ENCODE measurements at regions not wholly inside any gene's neighbourhood (a gene's known extent, or its start where the extent isn't known, plus 50 kb on each side); places are given as distances from the start of the nearest gene placed in this dataset.
"Not testable (repeated sequence)": the region's sequence is repeated elsewhere in the genome, so short reads cannot be mapped to it uniquely, and the experiment has no call there.

DNA sequence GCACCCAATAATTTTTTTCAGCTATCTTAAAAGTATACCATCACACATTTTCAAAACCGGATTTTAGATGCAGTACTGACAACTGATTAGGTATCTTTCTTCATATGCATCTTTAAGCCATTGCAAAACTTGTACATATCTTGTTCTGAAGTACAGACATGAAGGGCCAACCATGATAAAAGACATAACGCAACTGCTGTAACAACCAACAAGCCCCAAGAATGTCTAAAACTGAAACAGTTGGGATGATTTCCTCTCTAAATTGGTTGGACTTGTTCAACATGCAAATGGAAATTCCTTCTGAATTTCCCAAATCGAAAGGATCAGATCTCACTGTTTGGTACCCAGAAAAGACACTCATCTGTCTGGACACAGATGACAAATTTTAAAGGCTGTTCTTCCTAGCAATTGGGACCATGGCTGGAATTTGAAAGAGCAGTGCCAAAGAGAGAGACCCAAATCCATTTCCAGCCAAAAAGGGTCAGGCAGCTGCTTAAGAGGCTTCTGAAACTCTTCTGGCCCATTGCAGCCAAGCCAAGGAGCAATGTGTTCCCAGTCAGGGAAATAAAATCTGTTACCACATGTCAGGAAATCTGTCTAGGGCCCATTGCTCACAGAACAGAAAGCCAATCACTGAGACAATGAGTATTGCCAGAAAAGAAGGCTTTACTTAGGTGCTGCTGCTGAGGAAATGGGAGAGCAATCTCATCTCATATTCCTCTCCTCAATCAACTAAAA, 1122.4 kb upstream of the USP15 start:
- DNase-seq = no peak

DNA sequence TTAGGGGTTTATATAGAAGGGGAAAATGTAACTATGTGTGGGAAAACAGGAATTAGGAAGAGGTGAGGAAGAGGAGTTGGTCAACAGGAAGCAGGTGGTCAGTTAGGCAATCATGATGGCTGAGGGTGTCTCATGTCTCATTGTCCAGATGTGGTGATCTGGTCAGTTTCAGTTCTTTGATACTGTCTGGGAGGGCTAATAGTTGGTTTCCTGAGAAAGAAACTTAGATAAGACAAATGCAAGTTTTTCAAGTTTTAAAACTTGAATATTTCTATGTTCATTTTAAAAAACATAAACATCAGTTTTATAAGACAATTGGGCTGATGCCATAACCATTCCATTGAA, 1121.8 kb upstream of the USP15 start:
- no peak for DNase-seq

DNA sequence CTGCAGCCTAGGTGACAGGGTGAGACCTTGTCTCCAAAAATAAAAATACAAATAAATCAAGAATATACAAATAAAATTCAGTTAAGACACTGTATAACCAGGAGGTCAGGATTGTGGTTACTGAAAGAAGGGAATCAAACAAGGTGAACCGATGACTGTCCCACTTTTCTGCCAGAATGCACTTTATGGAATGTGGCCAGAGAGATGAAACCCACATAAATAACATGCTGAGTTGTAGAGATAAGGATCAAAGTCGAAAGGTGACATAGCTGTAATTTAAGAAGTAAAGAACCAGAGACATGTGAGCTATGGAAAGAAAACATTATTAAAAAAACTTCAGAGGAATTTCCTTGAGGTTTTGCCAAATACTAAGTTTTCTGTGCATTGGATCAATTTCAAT, 1098.2 kb upstream of the USP15 start:
- no peak for DNase-seq

DNA sequence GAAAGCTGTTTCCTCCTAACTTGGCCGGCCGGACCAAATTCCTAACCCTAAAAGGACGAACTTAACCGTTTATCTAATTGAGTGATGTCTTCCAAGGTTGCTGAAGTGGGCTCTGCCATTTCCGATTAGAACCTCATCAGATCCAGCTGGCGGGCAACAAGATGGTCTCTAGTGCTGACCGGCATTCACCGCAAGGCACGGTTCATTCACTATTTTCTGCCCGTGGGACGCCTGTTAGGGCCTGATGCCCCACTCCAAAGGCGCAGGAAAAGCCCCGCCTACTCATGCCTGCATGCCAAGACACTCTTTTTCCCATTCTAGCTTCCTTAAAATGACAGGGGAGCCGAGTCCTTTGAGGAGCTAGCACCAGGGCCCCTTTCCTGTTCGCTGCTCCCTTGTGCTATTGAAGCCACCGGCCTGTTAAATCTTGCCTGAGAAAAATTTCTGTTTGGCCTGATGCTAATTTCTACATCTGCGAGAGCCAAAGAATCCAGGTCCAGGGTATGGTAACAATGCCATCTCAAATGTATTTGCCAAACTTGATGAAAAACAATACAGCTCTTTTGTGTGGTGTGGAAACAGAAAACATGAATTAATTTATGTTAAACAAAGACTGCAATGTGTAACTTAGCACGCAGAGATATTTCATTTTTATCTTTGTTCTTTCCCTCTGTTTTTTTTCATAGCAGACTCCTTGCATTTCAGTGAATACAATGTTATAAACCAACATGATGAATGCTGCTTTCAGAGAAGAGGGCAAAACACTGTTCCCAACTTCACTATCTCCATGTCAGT, 1071.2 kb upstream of the USP15 start:
- DNase-seq = no peak

DNA sequence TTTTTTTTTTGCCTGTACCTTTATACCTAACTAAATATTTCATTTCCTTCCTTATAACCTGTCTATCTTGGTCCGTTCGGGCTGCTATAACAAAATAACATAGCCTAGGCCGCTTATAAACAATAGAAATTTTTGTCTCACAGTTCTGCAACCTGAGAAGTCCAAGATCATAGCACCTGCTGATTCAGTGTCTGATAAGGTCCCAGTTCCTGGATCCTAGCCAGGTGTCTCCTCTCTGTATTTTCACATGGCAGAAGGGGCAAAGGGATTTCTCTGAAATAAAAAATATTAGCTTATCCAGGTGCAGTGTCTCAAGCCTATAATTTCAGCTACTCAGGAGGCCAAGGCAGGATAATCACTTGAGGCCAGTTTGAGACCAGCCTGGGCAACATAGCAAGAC, 1046.6 kb upstream of the USP15 start:
- peak; percentile 33 for DNase-seq

DNA sequence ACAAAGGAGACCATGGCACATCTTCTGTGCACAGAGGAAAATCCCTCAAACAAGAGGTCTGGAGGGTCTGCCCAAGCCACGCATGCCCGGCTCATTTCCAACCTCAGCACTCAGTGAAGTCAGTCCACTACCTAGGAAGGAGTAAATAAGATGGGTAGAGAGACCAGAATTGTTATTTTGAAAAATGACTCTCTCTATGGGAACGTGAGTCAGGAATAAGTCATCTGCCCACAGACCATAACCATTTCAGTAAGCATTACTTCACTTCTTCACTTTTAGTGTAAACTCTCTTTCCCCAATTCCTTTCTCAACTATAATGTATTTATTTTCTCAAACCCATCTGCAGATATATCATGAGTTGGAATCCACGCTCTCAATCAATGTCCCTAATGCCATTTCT, 1039.9 kb upstream of the USP15 start:
- no peak for DNase-seq

DNA sequence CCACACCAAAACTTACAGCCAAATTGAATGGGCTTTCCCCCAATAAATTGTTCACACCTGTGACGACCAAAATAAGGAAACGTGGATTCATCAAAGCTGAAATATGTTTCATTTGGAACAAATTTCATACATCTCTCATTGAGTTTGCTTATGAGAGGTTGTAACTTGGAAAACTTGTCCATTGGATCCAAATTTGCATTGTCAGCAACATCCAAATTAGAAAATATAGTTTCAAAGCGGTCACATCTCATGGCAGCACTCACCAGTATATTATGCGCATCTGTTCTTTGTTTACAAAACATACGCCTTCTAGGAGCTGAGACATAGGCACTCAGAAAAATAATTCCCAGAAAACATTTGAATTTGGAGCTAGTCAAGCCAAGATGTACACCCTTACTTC, 1028.2 kb upstream of the USP15 start:
- no peak for DNase-seq

DNA sequence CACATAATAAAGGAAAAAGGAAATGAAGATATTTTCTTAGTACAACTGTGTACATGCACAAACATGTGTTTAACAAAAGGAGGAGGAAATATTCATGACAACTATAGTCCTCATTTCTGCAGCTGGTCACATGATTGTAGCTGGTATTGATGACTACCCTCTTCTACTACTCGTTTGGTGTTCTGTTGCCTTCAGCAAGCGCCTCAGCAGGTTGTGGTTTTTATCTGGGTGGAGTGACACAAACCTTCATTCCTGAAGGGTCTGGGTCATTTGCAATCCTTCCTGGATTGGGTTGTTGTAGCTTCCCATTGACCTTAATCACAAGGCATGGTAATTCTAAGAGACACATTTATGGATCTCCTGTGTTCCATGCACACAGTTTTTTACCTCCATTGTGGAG, 1009.9 kb upstream of the USP15 start:
- no peak for DNase-seq

DNA sequence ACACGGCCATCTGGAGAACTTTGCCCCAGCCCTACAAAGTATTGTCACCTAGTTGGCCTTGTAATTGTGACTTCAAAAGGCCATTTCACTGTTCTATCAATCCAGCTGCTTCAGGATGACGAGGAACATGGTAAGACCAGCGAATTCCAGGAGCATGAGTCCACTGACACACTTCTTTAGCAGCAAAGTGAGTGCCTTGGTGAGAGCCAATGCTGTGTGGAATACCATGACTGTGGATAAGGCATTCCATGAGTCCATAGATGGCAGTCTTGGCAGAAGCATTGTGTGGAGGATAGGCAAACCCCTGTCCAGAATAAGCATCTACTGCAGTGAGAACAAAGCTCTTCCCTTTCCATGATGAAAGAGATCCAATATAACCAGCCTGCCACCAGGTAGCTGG, 1009.1 kb upstream of the USP15 start:
- no peak for DNase-seq

DNA sequence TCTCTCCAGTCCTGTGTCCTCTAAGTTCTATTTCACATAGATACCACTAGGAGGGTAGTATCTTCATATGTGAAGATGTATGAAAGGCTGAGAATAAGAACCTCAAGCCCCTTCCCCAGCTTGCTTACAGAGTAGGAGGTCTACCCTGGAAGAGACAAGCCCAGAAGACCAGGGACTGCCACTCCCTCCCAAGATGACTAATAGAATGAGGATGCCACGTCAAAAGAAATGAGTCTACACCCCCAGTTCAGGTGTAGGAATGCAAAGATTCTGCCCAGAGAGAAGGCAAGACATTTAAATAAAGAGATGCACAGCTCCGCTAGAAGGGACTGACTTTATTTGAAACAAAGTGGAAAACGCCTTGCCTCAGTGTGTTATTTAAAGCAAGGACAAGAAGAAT, 1006.0 kb upstream of the USP15 start:
- DNase-seq = no peak

DNA sequence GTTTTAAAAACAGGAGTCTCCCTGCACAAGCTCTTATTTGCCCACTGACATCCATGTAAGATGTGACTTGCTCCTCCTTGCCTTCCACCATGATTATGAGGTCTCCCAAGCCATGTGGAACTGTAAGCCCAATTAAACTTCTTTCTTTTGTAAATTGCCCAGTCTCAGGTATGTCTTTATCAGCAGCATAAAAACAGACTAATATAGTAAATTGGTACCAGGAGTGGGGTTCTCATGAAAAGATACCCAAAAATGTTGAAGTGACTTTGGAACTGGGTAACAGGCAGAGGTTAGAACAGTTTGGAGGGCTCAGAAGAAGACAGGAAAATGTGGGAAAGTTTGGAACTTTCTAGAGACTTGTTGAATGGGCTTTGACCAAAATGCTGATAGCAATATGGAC, 995.9 kb upstream of the USP15 start:
- DNase-seq = not testable (repeated sequence)

DNA sequence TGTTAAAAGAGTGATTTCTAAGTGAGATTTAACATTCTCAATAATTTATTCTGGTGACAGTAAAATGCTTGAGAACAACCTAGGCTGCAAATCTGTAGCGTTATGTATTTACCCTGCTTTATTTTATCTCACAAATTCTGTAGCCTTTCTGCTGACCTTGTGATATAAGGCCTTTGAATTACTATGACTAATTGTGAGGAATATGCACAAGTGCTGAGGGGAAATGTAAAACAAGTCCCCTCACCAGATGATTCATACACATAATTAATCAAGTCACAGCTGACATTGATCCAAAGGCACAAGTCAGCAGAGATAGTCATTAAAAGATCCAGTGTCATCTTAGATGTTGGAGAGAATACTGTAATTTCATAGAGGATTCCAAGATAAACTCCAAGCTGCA, 992.7 kb upstream of the USP15 start:
- no peak for DNase-seq

DNA sequence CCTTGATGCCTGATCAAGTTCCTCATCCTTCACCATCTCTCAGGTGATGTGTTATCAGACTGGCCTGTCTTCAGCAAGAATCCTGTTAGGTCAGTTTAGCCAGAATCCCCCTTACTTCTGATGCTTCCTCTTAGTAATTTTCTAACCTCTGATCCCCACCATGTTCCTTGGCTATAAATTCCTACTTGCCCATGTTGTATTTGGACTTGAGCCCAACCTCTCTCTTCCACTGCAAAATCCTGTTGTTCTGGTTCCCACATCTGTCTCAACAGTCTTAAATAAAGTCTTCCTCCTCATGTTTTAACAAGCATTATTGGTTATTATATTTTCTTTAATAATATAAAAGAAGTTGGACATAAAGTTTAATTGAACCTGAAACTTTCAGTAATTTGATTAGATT, 987.8 kb upstream of the USP15 start:
- no peak for DNase-seq

DNA sequence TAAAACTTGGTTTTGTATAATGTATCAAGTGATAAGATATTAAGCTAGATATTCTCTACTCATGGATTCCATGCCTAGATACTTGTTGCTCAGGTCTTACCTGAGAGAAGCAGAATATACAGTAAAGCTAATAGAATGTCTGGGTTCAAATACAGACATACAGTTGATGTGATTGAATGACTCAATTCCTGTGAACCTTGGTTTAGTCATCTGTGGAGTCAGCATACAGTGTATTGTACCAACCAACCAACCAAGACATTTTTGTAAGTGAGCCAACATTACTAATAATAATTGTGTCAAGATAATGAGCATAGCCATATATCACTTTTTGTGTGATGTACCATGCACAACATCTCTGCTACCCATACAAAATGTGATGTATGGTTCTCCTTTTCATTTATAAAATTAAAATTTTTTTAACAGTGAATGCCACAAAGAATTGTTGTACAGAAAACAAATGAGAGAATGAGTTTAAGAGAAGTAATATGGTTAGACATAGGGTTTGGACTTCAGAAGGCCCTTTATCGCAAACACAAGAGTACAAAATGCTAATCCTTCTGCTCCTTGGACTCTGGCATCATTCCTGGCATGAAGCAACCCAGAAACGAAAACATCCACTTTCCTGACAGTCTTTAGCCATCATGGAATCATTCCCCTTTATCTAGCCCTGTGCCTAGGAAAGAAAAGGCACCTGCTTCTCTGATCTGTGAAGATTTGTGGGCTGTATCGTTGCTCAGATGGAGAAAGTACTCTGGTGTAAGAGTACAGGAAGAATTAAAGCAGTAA, 977.2 kb upstream of the USP15 start:
- no peak for DNase-seq

DNA sequence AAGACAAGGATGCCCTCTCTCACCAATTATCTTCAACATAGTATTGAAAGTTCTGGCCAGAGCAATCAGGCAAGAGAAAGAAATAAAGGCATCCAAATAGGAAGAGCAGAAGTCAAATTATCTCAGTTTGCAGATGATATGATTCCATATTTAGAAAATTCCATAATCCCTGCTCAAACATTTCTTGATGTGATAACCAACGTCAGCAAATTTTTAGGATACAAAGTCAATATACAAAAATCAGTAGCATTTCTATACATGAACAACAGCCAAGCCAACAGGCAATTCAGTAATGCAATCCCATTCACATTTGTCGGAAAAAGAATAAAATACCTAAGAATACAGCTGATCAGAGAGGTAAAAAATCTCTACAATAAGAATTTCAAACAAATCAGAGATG, 969.7 kb upstream of the USP15 start:
- no peak for DNase-seq

DNA sequence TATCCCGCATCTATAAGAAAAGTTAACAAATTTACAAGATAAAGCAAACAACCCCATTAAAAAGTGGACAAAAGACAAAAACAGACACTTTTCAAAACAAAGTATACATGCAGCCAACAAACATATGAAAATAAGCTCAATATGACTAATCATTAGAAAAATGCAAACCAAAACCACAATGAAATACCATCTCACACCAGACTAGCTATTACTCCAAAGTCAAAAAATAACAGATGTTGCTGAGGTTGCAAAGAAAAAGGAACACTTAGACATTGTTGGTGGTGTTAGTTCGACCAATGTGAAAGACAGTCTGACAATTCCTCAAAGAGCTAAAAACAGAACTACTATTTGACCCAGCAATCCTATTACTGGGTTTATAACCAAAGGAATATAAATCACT, 968.6 kb upstream of the USP15 start:
- DNase-seq = no peak

DNA sequence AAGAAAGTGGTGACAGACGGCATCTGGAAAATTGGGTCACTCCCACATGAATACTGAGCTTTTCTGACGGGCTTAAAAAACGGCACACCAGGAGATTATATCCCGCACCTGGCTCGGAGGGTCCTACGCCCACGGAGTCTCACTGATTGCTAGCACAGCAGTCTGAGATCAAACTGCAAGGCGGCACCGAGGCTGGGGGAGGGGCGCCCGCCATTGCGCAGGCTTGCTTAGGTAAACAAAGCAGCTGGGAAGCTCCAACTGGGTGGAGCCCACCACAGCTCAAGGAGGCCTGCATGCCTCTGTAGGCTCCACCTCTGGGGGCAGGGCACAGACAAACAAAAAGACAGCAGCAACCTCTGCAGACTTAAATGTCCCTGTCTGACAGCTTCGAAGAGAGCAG, 966.2 kb upstream of the USP15 start:
- not testable (repeated sequence) for DNase-seq

DNA sequence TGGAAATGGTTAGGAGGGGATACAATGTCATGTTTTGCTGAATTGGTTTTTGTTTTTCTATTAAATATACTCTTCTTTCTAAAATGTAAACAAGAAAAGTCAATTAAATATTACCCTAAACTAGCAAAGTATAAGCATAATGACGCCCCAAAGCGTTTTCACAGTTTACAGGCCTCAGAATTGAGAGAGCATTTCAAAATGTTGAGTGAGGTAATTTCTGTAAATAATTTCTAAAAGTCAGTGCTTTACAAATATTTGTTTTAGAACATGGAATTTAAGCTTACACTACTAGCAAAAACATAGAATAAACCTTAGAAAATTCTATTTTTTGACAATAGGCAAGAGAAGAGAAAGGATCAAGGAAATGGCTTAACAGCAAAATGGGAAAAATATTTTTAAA, 958.4 kb upstream of the USP15 start:
- DNase-seq = no peak

DNA sequence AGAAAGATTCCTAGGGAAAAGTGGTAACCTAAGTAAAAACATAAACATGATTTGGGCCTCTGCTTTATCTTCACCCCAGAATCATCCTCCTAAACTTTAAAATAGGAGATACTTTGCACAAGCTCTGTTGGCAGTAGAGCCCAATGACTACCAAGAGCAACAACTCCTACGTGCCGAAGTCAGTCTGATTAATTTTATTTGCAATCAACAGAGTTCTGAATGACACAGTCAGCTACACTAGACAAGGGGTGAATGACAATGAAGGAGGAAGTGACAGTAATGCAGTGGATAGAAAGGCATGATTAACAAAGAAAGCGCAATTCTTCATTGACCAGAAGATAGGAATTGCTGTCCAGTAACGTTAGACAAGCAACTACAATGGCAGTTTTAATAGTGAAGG, 957.9 kb upstream of the USP15 start:
- no peak for DNase-seq

DNA sequence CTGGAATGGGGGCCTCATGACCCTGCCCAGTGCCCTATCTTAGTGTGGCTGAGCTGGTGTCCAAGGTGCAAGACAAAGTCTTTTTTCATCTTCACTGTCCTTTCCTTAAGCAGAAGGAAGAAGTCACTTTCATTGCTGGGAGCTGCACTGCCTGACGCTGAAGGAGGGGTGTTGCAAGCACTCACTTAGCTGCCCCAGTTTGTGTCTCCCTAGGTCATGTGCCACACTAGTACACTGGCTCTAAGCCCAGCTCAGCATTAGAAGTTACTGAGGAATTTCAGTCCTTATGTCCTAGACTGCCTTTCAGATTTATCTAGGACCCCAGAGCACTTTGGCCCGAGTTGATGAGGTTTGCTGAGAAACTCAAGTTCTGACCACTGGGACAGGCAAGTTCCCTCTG, 952.0 kb upstream of the USP15 start:
- no peak for DNase-seq

DNA sequence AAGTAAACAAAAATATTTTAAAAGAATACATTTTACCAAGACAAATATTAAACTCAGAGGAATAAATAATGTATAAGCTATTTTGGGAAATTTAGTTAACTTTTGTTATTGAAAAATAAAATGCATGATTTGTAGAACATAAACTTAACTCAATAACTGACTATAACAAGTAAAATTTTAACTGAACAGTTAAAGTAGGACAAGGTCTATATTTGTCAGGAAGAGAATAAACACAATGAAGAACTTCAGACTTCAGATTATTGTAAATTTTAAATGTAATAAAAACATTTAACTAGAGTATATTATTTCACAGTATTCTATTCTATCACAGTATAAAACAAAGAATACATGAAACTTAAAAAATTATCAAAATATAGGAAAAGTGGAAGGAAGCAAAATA, 948.8 kb upstream of the USP15 start:
- no peak for DNase-seq

DNA sequence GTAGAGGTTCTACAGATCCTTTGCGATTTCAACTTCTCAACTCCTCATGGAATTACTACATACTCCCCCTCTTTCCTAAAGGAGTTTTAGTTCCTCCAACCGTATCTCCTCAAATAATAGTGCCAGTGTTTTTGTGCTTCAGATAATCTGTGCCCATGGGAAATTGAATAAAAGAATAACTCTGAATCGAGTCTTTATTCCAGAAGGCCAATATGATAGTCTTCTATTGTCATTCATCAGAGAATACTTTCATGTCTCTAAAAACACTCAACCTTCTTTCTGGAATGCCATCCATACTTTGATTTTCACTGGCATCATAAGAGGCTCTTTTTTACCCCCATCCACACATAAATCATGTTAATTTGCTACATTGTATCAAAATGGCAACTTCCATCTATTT, 911.3 kb upstream of the USP15 start:
- DNase-seq = no peak

DNA sequence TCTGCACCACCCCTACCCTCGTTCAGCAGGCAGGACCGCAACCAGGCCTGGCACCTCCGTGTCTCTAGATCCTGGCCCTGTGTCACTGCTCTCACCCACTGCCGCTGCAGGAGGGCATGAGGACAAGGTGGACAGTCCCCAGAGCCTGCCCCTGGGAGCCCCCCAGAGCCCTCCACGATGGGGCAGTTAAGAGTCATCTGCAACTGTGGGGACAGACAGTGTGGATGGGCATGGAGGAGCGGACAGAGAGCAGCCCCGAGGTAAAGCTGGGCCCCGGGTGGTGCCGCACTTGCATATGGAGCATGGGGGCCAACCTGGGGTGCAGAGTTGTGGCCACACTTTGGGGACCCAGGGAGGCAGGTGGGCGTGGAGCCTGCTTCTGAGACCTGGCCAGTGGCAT, 905.1 kb upstream of the USP15 start:
- no peak for DNase-seq

DNA sequence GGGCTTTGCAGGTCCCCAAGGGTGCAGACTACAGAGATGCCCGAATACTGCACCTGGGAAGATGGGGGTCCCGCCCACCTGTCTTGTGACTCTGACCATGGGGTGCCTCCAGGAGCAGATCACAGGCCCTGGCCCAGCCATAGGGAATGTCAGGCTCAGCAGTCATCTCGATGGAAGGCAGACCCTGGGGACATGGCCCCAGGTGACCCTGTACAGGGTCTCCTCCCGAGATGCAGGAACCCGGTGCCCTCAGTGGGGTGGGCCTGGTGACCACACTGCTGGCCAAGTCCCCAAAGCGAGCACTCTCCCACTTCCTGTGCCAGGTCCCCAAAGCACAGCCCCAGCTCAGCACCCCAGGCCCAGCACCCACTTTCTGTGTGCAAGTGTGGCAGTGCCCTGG, 903.7 kb upstream of the USP15 start:
- no peak for DNase-seq

Measured in NCI-H1105 (cell line).